ENCODE measurements at regions not wholly inside any gene's neighbourhood (a gene's known extent, or its start where the extent isn't known, plus 50 kb on each side); places are given as distances from the start of the nearest gene placed in this dataset.

DNA sequence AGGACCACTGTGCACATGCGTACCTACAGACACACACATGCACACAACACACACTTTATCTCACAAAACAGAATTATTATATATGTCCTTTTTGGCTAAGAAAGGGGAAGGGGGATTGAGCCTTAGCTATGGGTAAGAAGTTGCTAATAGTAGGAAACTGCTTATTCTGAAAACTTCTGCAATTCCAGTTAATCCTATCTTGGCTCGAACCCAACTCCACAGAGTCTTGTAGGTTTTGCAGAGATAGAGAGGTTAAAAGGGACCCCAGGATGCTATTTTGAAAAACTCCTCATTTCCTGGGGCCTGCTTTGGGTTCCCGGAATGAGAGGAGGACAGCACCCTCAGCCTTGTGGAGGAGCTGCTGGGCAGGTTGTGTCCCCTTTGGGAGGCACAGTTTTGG is 233.8 kb downstream of the CLIC5 start:
- TF ChIP-seq, protein P1, sequence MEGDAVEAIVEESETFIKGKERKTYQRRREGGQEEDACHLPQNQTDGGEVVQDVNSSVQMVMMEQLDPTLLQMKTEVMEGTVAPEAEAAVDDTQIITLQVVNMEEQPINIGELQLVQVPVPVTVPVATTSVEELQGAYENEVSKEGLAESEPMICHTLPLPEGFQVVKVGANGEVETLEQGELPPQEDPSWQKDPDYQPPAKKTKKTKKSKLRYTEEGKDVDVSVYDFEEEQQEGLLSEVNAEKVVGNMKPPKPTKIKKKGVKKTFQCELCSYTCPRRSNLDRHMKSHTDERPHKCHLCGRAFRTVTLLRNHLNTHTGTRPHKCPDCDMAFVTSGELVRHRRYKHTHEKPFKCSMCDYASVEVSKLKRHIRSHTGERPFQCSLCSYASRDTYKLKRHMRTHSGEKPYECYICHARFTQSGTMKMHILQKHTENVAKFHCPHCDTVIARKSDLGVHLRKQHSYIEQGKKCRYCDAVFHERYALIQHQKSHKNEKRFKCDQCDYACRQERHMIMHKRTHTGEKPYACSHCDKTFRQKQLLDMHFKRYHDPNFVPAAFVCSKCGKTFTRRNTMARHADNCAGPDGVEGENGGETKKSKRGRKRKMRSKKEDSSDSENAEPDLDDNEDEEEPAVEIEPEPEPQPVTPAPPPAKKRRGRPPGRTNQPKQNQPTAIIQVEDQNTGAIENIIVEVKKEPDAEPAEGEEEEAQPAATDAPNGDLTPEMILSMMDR (IDR thresholded peaks at IDR 0.05), result no peak
- no peak for TF ChIP-seq POLR2A (IDR thresholded peaks at IDR 0.05)
- no peak for TF ChIP-seq POLR2AphosphoS5 (IDR thresholded peaks at IDR 0.05)
